HUDEP-2 (cell line): ENCODE measurements at regions not wholly inside any gene's neighbourhood (a gene's known extent, or its start where the extent isn't known, plus 50 kb on each side); places are given as distances from the start of the nearest gene placed in this dataset.
"Not testable (repeated sequence)": the region's sequence is repeated elsewhere in the genome, so short reads cannot be mapped to it uniquely, and the experiment has no call there.

Experiments used
- DNase-seq, 76 experiments: peaks; one replicate each; lab custom pipeline; 2025; ENCODE audit not compliant: unreplicated experiment in 76 of 76; lab: John Stamatoyannopoulos, UW

GRCh38 chr18:78782951-78783563 is 196.6 kb upstream of the SALL3 start:
- DNase-seq, result no peak

GRCh38 chr18:78783564-78783960 is 196.1 kb upstream of the SALL3 start:
- no peak for DNase-seq

GRCh38 chr18:78784861-78785260 is 194.8 kb upstream of the SALL3 start:
- DNase-seq, result no peak

- no peak for DNase-seq
Measured at GRCh38 chr18:78785706-78786105, 193.9 kb upstream of the SALL3 start.

- no peak for DNase-seq
Measured at GRCh38 chr18:78786776-78787175, 192.8 kb upstream of the SALL3 start.

- DNase-seq, result no peak
Measured at GRCh38 chr18:78787751-78788150, 191.9 kb upstream of the SALL3 start.

- DNase-seq, result no peak
Measured at GRCh38 chr18:78788161-78788560, 191.5 kb upstream of the SALL3 start.

GRCh38 chr18:78789850-78790249 is 189.8 kb upstream of the SALL3 start:
- no peak for DNase-seq

- DNase-seq, result no peak
Measured at GRCh38 chr18:78790511-78790910, 189.1 kb upstream of the SALL3 start.

- no peak for DNase-seq
Measured at GRCh38 chr18:78790960-78791359, 188.7 kb upstream of the SALL3 start.

GRCh38 chr18:78792094-78792493 is 187.5 kb upstream of the SALL3 start:
- DNase-seq, result no peak

GRCh38 chr18:78792736-78793135 is 186.9 kb upstream of the SALL3 start:
- no peak for DNase-seq

GRCh38 chr18:78793313-78794070 is 186.1 kb upstream of the SALL3 start:
- DNase-seq, result no peak

GRCh38 chr18:78794071-78794430 is 185.6 kb upstream of the SALL3 start:
- DNase-seq, result peak in 1 of 76 experiments; percentile 6

GRCh38 chr18:78796693-78797455 is 182.7 kb upstream of the SALL3 start:
- DNase-seq, result no peak

GRCh38 chr18:78797499-78797898 is 182.1 kb upstream of the SALL3 start:
- DNase-seq, result no peak

GRCh38 chr18:78798402-78799175 is 181.0 kb upstream of the SALL3 start:
- no peak for DNase-seq

- DNase-seq, result no peak
Measured at GRCh38 chr18:78799382-78800089, 180.1 kb upstream of the SALL3 start.

- DNase-seq, result not testable (repeated sequence)
Measured at GRCh38 chr18:78800102-78800851, 179.3 kb upstream of the SALL3 start.

- no peak for DNase-seq
Measured at GRCh38 chr18:78801011-78801410, 178.6 kb upstream of the SALL3 start.
